ENCODE measurements at regions not wholly inside any gene's neighbourhood (a gene's known extent, or its start where the extent isn't known, plus 50 kb on each side); places are given as distances from the start of the nearest gene placed in this dataset.

- Histone ChIP-seq H3K23me2 (ENCODE audit: low read depth, low read length) (peaks cover 11% of the 10 kb centered on the region; the same call in 1 of the 2 replicates), H3K79me2 (ENCODE audit: control insufficient read depth in 1 of 2, insufficient read depth in 2 of 2, low read length in 2 of 2) (0 out of 4 replicates have a peak, but pooled peaks cover 0 to 3% of the 10 kb centered on the region in 2 experiments), H2BK5ac (ENCODE audit: low read depth, low read length) (no peak overlapping the region), H3K9me3 (ENCODE audit: insufficient read depth in 2 of 2, low read depth in 1 of 2, low read length in 1 of 2) (no peaks in the 10 kb centered on the region), H3K4me2 (ENCODE audit: insufficient read depth in 1 of 2, low read depth in 2 of 2, low read length in 2 of 2) (no peak overlapping the region), H3K79me1 (ENCODE audit: low read depth, low read length) (no peaks in the 10 kb centered on the region), H2BK20ac (ENCODE audit: low read length) (no peak overlapping the region), H3K23ac (ENCODE audit: insufficient read length) (no peak overlapping the region), H3K4me3 (ENCODE audit: extremely low read depth in 1 of 4, insufficient read depth in 2 of 4, low read depth in 3 of 4, low read length in 4 of 4) (no peak overlapping the region), H2BK12ac (ENCODE audit: low read depth, low read length) (no peak overlapping the region), H3K4me1 (replicated peaks in 1 of 4; ENCODE audit: control insufficient read depth in 3 of 4, insufficient read depth in 4 of 4, low read length in 3 of 4) (no peaks in the 10 kb centered on the region), H3K36me3 (ENCODE audit: control insufficient read depth in 2 of 4, insufficient read depth in 4 of 4, low read length in 3 of 4) (no peaks in the 10 kb centered on the region), H3K27me3 (replicated peaks in 1 of 4; ENCODE audit: control insufficient read depth in 3 of 4, extremely low read depth in 1 of 4, insufficient read depth in 3 of 4, low read length in 3 of 4) (no peaks in the 10 kb centered on the region), H4K20me1 (replicated peaks in 1 of 2; ENCODE audit: control insufficient read depth in 1 of 2, insufficient read depth in 2 of 2, low read length in 2 of 2) (peaks cover 0 to 6% of the 10 kb centered on the region in 2 experiments), H3K18ac (ENCODE audit: extremely low read depth, low read length) (no peak overlapping the region), H3K27ac (ENCODE audit: low read depth, low read length) (no peak overlapping the region), H2BK120ac (replicated peaks; ENCODE audit: low read depth, low read length) (no peak overlapping the region), H3K56ac (replicated peaks; ENCODE audit: insufficient read length, low read depth, low read length) (no peak overlapping the region), H2AFZ (ENCODE audit: low read length) (no peak overlapping the region), H4K8ac (ENCODE audit: extremely low read depth, insufficient read depth, low read length) (no peak overlapping the region), H3K14ac (ENCODE audit: insufficient read length) (no peak overlapping the region), H2AK5ac (ENCODE audit: low read depth, low read length) (no peak overlapping the region), H2BK15ac (ENCODE audit: low read length) (no peak overlapping the region), H4K5ac (ENCODE audit: insufficient read length, low read depth, low read length) (no peak overlapping the region), H4K91ac (replicated peaks; ENCODE audit: insufficient read length, low read length) (no peak overlapping the region), H3K9ac (replicated peaks in 1 of 4; ENCODE audit: extremely low read depth in 1 of 4, low read depth in 3 of 4, low read length in 3 of 4) (no peak overlapping the region), H3K4ac (replicated peaks; ENCODE audit: insufficient read length, low read depth, low read length) (no peak overlapping the region)
- ChIA-PET POLR2A (ENCODE audit: partially characterized antibody) (no interaction called here), CTCF (ENCODE audit: partially characterized antibody) (interaction anchor here (0.7 kb wide), 1 partner anchor 461 kb away, joined by 3 read pairs; no protein-coding TSS in a partner anchor)
- TF ChIP-seq BCL11A (IDR thresholded peaks at IDR 0.05; ENCODE audit: low read depth in 2 of 2, low read length in 2 of 2) (no peak), SP2 (IDR thresholded peaks at IDR 0.05; ENCODE audit: low read length) (no peak), TEAD4 (IDR thresholded peaks at IDR 0.05; ENCODE audit: low read depth, low read length) (no peak), MAFK (IDR thresholded peaks at IDR 0.05; ENCODE audit: low read depth, low read length) (no peak), SP1 (IDR thresholded peaks at IDR 0.05; ENCODE audit: low read depth, low read length) (no peak), SIX5 (IDR thresholded peaks at IDR 0.05; ENCODE audit: low read depth, low read length) (no peak), CTBP2 (IDR thresholded peaks at IDR 0.05; ENCODE audit: borderline replicate concordance, insufficient read depth, insufficient read length, low read length) (no peak), FOSL1 (IDR thresholded peaks at IDR 0.05; ENCODE audit: insufficient read depth, low read depth, low read length) (no peak)
- TF ChIP-seq, protein P1, sequence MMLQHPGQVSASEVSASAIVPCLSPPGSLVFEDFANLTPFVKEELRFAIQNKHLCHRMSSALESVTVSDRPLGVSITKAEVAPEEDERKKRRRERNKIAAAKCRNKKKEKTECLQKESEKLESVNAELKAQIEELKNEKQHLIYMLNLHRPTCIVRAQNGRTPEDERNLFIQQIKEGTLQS (IDR thresholded peaks at IDR 0.05; ENCODE audit: insufficient read depth, low read depth, low read length) = no peak
- FAIRE-seq = no peak
- 89% methylated on average over 4 of the region's 4 CpGs; no CpG with 5 or more reads in 1 of the 2 experiments for whole genome bisulfite sequencing, 2 experiments (ENCODE audit: extremely low coverage in 1 of 2, insufficient coverage in 1 of 2, insufficient read length in 1 of 2, insufficient replicate concordance in 2 of 2, low coverage in 1 of 2, low lambda C conversion rate in 2 of 2, missing lambda C conversion rate in 1 of 2)
- DNase-seq (ENCODE audit: low read depth in 1 of 2, low spot score in 2 of 2) = no peak
Measured at GRCh38 chr14:94942601-94943000, 172.7 kb upstream of the GSC start.

Data from H1 (cell line).